GM21515 (cell line): ENCODE measurements at regions not wholly inside any gene's neighbourhood (a gene's known extent, or its start where the extent isn't known, plus 50 kb on each side); places are given as distances from the start of the nearest gene placed in this dataset.
"Not testable (repeated sequence)": the region's sequence is repeated elsewhere in the genome, so short reads cannot be mapped to it uniquely, and the experiment has no call there.

Source experiments
- ATAC-seq: cut with Tn5 transposase; IDR thresholded peaks from one replicate; pipeline ENCODE4 v1.9.1; 2021; ENCODE audit not compliant: unreplicated experiment

- no peak for ATAC-seq
These were observed 309.8 kb upstream of the CNTN5 start for GRCh38 chr11:98710986-98711385.

DNA sequence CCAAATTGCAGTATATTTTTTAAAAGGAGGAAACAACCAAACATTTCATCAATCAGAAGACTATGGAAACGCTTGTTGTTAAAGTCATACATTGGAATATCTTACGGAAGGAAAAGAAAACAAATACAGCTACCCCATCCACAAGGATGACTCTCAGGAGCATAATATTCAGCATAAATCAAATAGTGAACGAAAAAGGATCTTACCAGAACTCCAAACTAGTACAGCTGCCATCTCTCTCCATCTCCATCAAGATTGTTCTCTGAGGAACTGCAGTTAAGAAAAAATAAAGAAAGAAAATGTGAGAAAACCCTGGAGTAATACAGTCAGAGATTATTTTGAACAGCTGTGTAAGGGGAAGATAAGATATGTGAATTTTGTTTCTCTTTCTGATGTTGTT, 299.8 kb upstream of the CNTN5 start:
- ATAC-seq = no peak

- no peak for ATAC-seq
These were observed 295.3 kb upstream of the CNTN5 start for GRCh38 chr11:98725471-98725870.

DNA sequence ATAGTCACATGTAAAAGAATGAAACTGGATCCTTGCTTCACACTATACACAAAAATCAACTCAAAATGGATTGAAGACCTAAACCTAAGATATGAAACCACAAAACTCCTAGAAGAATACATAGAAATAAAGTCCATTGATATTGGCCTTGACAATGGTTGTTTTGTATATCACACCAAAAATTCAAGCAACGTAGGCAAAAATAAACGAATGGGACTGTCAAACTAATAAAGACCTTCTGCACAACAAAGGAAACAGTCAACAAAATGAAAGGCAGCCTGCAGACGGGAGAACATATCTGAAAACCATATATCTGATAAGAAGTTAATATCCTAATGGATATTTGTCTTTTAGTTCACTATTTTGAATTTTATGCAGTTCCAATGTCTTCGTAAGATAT, 292.3 kb upstream of the CNTN5 start:
- no peak for ATAC-seq

GRCh38 chr11:98729118-98729517, 291.6 kb upstream of the CNTN5 start:
- ATAC-seq = no peak

DNA sequence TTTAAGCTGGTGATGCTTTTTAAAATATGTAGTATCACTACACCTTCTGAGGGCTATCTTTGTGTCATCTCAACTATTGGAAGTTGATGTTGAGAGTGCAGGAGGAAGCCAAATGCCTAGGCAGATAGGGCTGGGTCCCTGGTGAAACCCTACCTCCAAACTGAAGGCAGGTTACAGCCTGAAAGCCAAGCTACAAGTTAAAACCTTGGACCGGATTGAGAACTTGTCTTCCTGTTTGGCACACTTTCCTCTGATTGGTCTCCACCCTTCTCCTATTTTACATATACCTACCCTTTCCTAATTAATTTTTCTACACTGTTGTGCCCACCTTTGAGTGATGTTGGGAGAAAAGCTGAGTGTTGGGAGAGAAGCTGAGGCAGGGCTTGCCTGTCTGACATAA, 287.8 kb upstream of the CNTN5 start:
- no peak for ATAC-seq

DNA sequence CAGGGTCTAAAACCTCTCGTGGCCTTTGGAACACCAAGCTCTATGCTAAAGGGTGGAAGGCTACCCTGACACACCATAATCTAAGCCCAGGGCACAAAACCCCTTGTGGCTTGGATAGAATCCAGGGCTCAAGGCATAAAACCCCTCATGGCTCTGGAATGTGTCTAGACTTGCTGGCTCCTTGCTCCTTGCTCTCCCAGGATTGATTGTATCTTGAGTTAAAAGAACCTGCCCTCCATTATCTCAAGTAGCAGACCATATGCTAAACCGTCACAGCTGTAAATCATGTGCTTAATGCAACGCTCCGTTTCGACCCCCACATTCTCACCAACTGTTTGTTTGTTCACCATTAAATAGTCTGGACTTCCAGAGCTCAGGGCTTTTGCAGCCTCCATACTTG, 287.4 kb upstream of the CNTN5 start:
- not testable (repeated sequence) for ATAC-seq

- ATAC-seq = no peak
These were observed 286.1 kb upstream of the CNTN5 start for GRCh38 chr11:98734686-98735085.

DNA sequence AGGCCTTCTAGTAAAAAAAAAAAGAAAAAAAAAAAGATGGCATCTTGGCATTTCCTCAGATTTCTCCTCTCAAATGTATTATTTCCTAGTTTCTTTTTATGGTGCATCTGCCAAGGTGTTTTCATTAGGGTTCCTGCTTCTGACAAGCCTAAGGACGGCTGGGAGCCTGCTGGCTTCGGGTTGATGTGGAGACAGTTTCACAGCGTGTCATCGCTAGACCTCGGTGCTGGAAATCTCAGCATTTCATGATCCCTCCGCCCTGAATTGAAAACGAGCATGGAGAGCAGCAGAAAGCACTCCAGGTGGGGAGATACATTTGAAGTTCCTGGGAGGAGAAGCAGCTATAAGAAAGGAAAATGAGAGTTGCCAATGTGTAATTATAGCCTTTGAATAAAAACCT, 283.9 kb upstream of the CNTN5 start:
- ATAC-seq = no peak

DNA sequence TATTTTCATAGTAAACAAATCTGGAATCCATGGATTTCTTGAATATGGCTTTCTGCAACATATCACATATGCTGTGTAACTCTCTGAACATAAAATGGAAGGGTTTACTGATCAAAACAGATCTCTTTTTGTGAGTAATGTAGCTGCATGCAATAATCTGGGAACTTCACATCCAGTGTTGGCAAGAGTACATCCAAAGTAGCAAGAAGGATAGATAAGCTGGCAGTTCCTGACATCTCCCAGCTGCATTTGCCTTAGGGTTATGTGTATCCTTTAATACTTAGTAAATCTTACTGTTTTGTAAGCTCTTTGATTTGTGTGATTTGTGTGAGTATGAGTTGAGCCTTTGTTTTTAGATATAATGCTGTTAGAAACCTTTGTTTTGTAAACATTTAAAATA, 280.4 kb upstream of the CNTN5 start:
- no peak for ATAC-seq

- ATAC-seq = not testable (repeated sequence)
These were observed 257.3 kb upstream of the CNTN5 start for GRCh38 chr11:98763446-98763845.

GRCh38 chr11:98766903-98767302, 253.8 kb upstream of the CNTN5 start:
- no peak for ATAC-seq

- not testable (repeated sequence) for ATAC-seq
These were observed 250.7 kb upstream of the CNTN5 start for GRCh38 chr11:98770046-98770445.

DNA sequence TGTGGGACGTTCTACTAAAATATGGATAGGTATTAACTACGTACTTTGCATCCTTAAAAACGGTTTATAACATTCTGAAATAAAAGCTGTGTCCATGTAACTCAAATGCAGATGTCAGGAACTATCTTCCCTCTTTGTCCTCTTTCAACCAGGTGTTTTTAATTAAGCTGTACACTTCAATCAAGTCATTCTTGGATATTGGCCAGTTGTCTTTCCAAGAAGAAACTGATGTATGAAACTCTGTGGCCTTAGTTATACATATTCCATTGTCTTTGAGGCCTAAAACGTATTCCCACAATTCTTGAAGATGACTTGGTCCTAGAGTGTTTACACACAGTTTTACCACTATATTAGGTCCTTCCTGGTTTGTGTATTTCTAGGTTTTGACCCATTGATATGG, 249.0 kb upstream of the CNTN5 start:
- no peak for ATAC-seq

DNA sequence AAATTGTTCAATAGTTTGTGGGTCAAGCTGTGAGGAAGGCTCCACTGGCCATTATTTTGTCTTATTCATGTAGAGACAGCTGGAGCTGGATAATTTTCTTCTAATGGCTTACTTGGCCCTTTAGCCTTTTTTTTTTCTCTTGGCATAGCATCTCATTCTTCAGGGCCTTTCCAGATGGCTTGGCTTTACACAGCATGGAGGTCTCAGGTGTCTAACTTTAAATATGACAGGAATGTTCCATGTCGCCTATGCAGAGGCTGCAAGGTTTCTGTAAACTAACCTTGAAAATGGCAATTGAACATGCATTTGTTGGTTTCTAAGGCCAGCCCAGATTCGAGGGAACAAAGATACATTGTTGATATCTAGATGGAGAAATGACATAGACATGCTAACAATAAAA, 247.9 kb upstream of the CNTN5 start:
- no peak for ATAC-seq

DNA sequence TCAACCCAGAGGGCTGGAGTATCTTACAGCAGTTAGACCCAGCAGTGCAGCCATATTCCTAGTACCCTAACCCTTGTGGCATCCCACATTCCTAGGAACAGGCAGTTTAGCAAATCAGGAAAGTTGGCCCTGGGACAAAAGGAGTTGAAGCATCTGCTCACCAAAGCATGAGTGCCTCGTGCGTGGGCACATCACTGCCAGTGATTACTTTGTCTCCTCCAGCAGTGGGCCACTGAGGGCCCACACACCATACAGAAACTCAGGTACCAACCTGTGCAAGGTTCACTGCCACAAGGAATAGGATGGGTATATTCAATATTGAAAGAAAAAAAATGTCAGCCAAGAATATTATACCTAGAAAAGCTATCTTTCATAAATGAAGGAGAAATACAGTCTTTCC, 227.5 kb upstream of the CNTN5 start:
- no peak for ATAC-seq

GRCh38 chr11:98798333-98798732, 222.4 kb upstream of the CNTN5 start:
- no peak for ATAC-seq

- ATAC-seq = no peak
These were observed 220.1 kb upstream of the CNTN5 start for GRCh38 chr11:98800696-98801095.

DNA sequence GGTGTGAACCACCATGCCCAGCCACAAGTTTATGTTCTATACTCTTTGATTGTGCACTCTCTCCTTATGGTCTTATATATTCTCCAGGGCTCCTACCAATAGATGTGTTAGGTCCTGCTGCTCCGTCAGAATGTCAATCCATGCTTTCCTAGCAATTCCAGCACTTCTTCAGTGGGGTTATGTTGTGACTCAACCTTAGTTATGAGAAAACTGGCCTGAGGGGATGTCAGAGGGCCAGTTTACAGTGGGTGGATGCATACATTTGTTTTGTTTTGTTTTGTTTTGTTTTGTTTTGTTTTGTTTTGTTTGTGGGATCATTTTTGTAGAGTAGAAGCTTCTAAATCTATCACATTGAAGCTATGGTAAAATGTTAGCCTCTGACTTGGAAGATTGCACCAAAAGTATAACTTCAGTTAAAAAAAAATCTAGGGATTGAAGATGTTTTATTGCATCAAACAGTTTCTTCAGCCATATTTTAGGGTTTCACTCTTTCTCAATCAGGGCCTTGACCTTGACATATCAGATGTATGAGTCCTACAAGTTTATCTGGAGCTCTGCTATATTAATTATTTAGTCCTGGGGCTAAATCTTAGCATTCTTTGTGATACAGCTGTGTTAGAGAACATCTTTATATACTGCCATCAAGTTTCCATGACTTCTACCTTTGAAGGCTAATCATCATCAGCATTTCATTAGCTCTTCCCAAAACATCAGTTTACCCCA, 191.6 kb upstream of the CNTN5 start:
- ATAC-seq = no peak

GRCh38 chr11:98829971-98830370, 190.8 kb upstream of the CNTN5 start:
- ATAC-seq = no peak

GRCh38 chr11:98834776-98835175, 186.0 kb upstream of the CNTN5 start:
- no peak for ATAC-seq

DNA sequence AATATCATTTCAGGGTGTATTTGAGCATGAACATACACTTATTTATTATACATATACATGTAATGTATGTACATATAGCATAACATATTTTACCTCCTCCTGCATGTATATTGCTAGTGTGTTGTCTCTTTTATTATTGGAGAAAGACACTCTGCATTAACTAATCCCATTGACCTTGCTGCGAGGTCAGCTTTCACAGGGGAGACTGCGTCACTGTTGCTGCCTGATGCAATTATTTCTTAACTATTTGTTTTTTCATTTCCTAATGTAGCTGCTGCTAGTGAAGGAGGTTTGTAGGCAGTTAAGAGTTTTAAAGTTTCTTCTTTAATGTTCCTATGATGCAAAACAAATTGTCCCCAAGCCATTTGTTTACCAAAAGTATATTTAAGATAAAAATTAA, 185.4 kb upstream of the CNTN5 start:
- ATAC-seq = no peak

DNA sequence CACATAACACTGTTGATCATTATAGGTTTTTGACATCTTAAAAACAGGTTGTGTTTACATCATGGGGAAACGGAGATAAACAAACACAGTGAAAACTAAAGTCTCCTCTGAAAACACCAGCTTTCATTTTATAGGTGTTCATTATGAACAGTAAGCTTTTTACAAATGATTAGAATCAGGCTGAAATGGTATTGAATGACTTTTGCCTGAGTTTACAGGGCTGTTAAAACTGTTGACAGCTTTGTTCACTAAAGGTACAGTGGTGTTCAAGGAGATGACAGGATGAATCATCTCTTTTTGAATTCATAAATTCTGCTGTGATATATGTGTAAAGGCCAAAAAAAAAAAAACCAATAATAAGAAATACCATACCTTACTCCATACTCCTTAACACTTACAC, 184.6 kb upstream of the CNTN5 start:
- ATAC-seq = no peak
